Cardiac septum (tissue), 1 donor: ENCODE measurements at regions not wholly inside any gene's neighbourhood (a gene's known extent, or its start where the extent isn't known, plus 50 kb on each side); places are given as distances from the start of the nearest gene placed in this dataset.

Experiments used
- DNase-seq: peaks from one replicate; pipeline ENCODE4 v3.0.0-alpha.2; 2020; ENCODE audit warnings: low spot score
- intact Hi-C: fragments of 100-400 bp; cut with DNase I; formaldehyde crosslinking; loops from one replicate; pipeline ENCODE4 v1.14.0; 2022
- donor health status: DM: no; HTN: no; CAD: no.

DNA sequence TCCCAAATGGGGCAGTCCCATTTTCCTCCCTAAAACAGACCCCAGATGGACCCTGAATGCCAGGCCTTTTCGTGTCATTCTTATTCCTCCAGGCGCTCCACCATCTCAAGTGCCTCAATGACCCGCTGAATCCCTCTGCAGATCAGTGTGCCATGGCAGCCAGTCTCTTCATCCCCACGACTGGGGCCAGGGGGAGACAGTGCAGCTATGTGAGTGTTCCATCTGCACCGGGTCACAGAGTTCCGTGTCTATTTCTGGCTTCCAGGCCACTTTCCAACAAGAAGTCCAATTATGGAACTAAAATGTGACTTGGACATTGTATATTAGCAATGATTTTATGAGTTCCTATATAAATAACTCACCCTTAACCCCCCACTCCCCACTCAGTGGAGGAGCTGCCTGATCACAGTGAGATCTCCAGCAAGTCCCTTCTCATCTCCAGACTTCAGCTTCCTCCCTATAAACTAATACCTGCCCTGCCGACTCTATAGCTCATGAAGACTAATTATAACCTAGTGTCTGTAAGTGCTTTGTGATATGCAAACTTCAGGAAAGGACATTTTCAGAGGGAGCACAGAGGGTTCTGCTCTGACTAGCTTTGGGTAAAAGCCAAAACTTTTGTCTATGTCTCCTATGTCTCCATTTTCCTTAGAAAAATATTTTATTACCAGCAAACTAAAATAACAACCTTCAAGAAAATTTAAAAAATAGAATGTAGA, 56.3 kb upstream of the NFASC start:
- intact Hi-C loops = loop anchor here (2.0 kb wide), 1 partner anchor 74 kb away; no protein-coding TSS in a partner anchor
- no peak for DNase-seq

DNA sequence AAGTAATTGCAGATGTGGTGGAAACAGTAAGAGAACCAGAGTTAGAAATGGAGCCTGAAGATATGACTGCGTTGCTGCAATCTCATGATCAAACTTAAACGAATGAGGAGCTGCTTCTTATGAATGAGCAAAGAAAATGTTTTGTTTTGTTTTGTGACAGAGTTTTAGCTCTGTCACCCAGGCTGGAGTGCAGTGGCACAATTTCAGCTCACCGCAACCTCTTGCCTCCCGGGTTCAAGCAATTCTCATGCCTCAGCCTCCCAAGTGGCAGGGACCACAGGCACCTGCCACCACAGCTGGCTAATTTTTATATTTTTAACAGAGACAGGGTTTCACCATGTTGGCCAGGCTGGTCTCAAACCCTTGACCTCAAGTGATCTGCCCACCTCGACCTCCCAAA, 53.3 kb upstream of the NFASC start:
- intact Hi-C loops = no loop called here
- DNase-seq = no peak

GRCh38 chr1:204818998-204819397, 51.7 kb upstream of the NFASC start:
- DNase-seq = no peak
- intact Hi-C loops = no loop called here

GRCh38 chr1:204819495-204819894, 51.2 kb upstream of the NFASC start:
- intact Hi-C loops = no loop called here
- DNase-seq = no peak
